KMS-11 (cell line): ENCODE measurements at regions not wholly inside any gene's neighbourhood (a gene's known extent, or its start where the extent isn't known, plus 50 kb on each side); places are given as distances from the start of the nearest gene placed in this dataset.

Experiments used
- H2AFZ ChIP-seq: fragments of 200-600 bp; sonication (generic); 2 replicates; pipeline ENCODE4 v1.6.1; 2016; ENCODE audit warnings: antibody characterized with exemption, mixed run types, low read depth
- H3K27ac ChIP-seq: fragments of 200-600 bp; sonication (generic); 2 replicates; pipeline ENCODE4 v1.6.1; 2016; ENCODE audit warnings: mild to moderate bottlenecking, mixed run types
- H3K27me3 ChIP-seq: fragments of 200-600 bp; sonication (generic); 2 replicates; pipeline ENCODE4 v1.6.1; 2017; ENCODE audit warnings: mild to moderate bottlenecking, low read depth, mixed run types, moderate library complexity; ENCODE audit not compliant: insufficient read depth
- H3K36me3 ChIP-seq: fragments of 200-600 bp; sonication (generic); 2 replicates; pipeline ENCODE4 v1.6.1; 2017; ENCODE audit warnings: mild to moderate bottlenecking, mixed run types; ENCODE audit not compliant: insufficient read depth
- H3K4me1 ChIP-seq: fragments of 200-600 bp; sonication (generic); 2 replicates; pipeline ENCODE4 v1.6.1; 2016; ENCODE audit warnings: mild to moderate bottlenecking, low read depth, mixed run types; ENCODE audit not compliant: poor library complexity, severe bottlenecking
- H3K4me2 ChIP-seq: fragments of 200-600 bp; sonication (generic); 2 replicates; pipeline ENCODE4 v1.7.0; 2016; ENCODE audit warnings: mild to moderate bottlenecking, mixed run types
- H3K4me3 ChIP-seq: fragments of 200-600 bp; sonication (generic); IDR thresholded peaks from 2 replicates; pipeline ENCODE4 v1.6.1; 2017; ENCODE audit warnings: low read depth, low read length, mixed read lengths; ENCODE audit not compliant: insufficient read depth
- H3K79me2 ChIP-seq: fragments of 200-600 bp; sonication (generic); 2 replicates; pipeline ENCODE4 v1.6.1; 2016; ENCODE audit warnings: low read depth, mixed run types; ENCODE audit not compliant: insufficient read depth
- H3K9ac ChIP-seq: fragments of 200-600 bp; sonication (generic); 2 replicates; pipeline ENCODE4 v1.6.1; 2016; ENCODE audit warnings: mild to moderate bottlenecking, mixed run types
- H4K20me1 ChIP-seq: fragments of 200-600 bp; sonication (generic); 2 replicates; pipeline ENCODE4 v1.6.1; 2016; ENCODE audit warnings: mild to moderate bottlenecking, mixed run types; ENCODE audit not compliant: insufficient read depth
- TF ChIP-seq, protein P1 (sequence below): fragments of 200-600 bp; sonication (generic); conservative IDR thresholded peaks from 2 replicates; pipeline ENCODE4 v1.6.1; 2017; ENCODE audit warnings: low read depth, mild to moderate bottlenecking, antibody characterized with exemption, low read length, moderate library complexity, mixed read lengths

DNA sequence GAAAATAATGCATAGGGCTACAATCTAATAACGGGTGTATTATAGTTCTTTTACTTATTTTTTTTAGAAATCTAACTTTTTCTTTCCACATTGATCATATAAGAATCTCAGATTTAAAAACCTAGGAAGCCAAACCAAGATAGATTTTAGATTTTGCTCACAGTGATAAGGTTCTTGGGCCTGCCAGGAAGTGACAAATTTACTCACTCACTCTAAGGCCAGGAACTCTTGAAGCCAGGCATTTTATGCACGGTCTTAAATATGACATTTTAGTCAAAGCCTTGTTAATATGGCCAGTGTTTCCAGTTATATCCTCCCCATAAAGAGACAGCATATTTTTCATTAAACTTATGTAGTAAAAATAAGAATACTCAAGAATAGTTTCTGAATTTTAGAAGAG, 271.4 kb downstream of the SQOR start:
- Histone ChIP-seq H3K27ac (no peak overlapping the region), H3K9ac (no peak overlapping the region), H3K4me1 (no peaks in the 10 kb centered on the region), H3K4me3 (no peak overlapping the region), H2AFZ (no peak overlapping the region), H4K20me1 (no peaks in the 10 kb centered on the region), H3K27me3 (no peaks in the 10 kb centered on the region), H3K79me2 (no peaks in the 10 kb centered on the region), H3K36me3 (no peaks in the 10 kb centered on the region), H3K4me2 (no peak overlapping the region)
- TF ChIP-seq, protein P1, sequence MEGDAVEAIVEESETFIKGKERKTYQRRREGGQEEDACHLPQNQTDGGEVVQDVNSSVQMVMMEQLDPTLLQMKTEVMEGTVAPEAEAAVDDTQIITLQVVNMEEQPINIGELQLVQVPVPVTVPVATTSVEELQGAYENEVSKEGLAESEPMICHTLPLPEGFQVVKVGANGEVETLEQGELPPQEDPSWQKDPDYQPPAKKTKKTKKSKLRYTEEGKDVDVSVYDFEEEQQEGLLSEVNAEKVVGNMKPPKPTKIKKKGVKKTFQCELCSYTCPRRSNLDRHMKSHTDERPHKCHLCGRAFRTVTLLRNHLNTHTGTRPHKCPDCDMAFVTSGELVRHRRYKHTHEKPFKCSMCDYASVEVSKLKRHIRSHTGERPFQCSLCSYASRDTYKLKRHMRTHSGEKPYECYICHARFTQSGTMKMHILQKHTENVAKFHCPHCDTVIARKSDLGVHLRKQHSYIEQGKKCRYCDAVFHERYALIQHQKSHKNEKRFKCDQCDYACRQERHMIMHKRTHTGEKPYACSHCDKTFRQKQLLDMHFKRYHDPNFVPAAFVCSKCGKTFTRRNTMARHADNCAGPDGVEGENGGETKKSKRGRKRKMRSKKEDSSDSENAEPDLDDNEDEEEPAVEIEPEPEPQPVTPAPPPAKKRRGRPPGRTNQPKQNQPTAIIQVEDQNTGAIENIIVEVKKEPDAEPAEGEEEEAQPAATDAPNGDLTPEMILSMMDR, result no peak

DNA sequence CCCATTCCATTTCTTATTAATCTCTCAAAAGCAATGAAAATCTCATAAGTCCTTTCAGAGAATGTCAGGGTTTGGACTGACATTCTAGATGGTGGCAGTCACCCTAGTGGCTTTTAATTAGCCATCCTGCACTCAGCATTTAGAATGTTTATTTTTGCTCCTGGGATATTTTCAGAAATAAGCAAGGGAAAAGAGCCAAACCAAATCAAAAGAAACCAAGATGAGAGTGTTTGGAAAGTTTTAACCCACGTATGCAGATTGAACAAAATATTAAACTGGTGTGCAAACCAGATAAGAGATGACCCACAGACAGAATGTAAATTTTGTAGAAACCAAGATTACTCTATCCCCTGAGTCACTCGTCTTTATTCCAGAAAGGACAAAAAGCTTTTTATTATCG, 275.8 kb downstream of the SQOR start:
- no peak overlapping the region for H3K27ac ChIP-seq
- no peaks in the 10 kb centered on the region for H3K4me1 ChIP-seq
- H3K4me2 ChIP-seq, result no peak overlapping the region
- H3K4me3 ChIP-seq, result no peak overlapping the region
- no peaks in the 10 kb centered on the region for H4K20me1 ChIP-seq
- no peak overlapping the region for H3K9ac ChIP-seq
- no peaks in the 10 kb centered on the region for H3K36me3 ChIP-seq
- H3K27me3 ChIP-seq, result no peaks in the 10 kb centered on the region
- H2AFZ ChIP-seq, result no peak overlapping the region
- H3K79me2 ChIP-seq, result no peaks in the 10 kb centered on the region
- TF ChIP-seq, protein P1, result no peak

DNA sequence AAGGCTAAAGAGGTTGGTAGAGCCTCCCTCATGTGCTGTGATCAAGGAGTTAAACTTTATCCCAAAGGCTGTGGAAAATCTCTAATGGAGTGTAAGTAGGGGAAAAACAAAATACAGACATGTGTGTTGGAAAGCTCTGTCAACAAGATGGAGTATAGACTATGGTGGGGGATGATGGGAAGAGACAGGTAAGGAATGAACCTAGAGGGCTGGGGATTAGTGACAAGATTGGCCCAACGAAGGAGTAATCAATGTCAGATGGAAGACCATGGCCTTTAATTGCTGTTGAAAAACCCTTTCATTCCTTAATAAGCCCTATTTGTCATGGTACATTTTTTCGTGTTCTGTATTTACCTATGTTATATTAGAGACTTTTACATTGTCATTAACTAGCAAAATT, 278.6 kb downstream of the SQOR start:
- Histone ChIP-seq H3K4me3 (no peak overlapping the region), H2AFZ (no peak overlapping the region), H3K27me3 (no peaks in the 10 kb centered on the region), H3K36me3 (no peaks in the 10 kb centered on the region), H3K9ac (no peak overlapping the region), H3K4me1 (no peaks in the 10 kb centered on the region), H4K20me1 (no peaks in the 10 kb centered on the region), H3K27ac (no peak overlapping the region), H3K4me2 (no peak overlapping the region), H3K79me2 (no peaks in the 10 kb centered on the region)
- TF ChIP-seq, protein P1, result no peak

DNA sequence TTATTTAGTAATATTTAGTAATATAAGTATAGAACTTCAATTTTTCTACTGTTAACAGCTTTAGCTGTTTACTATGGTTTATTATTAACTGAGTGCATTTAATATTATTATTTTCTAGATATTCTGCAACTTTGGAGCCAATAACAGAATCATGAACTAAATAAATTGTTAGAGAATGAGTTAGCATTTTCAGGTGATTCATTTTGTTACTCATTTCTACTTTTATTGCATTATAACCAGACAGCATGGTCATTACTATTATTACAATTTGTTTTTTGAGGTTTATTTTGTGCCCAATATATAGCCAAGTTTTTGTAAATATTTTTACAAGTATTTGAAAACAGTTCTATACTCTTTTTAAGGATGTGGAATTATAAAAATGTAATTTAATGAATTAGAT, 279.6 kb downstream of the SQOR start:
- Histone ChIP-seq H3K27me3 (no peaks in the 10 kb centered on the region), H4K20me1 (no peaks in the 10 kb centered on the region), H2AFZ (no peak overlapping the region), H3K79me2 (no peaks in the 10 kb centered on the region), H3K9ac (no peak overlapping the region), H3K27ac (no peak overlapping the region), H3K36me3 (no peaks in the 10 kb centered on the region), H3K4me1 (no peaks in the 10 kb centered on the region), H3K4me3 (no peak overlapping the region), H3K4me2 (no peak overlapping the region)
- TF ChIP-seq, protein P1, result no peak

DNA sequence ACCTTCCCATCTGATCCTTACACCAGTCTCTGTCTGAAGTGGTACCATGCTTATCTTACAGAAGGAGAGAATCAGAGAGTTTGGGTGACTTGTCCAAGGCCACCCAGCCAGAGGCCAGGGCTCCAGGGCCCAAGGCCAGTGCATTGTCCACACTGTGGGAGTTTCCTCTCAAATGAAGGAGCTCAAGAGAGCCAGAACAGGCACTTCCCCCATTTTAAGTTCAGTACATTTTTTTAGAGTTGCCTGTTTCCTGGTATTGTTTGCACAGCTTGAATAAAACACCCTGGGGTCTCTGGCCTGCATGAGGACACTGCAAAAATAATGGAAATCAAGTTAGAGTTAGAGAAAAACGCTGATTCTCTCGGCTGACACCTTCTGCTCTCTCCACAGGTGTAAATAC, 284.0 kb downstream of the SQOR start:
- H3K9ac ChIP-seq, result no peak overlapping the region
- H4K20me1 ChIP-seq, result no peaks in the 10 kb centered on the region
- H3K4me2 ChIP-seq, result no peak overlapping the region
- H3K27ac ChIP-seq, result no peak overlapping the region
- H2AFZ ChIP-seq, result no peak overlapping the region
- no peaks in the 10 kb centered on the region for H3K27me3 ChIP-seq
- H3K79me2 ChIP-seq, result no peaks in the 10 kb centered on the region
- TF ChIP-seq, protein P1, result no peak
- no peaks in the 10 kb centered on the region for H3K36me3 ChIP-seq
- no peaks in the 10 kb centered on the region for H3K4me1 ChIP-seq
- no peak overlapping the region for H3K4me3 ChIP-seq
